ENCODE measurements at regions not wholly inside any gene's neighbourhood (a gene's known extent, or its start where the extent isn't known, plus 50 kb on each side); places are given as distances from the start of the nearest gene placed in this dataset.

- H3K27me3 ChIP-seq (ENCODE audit: control insufficient read depth, insufficient read depth, low read length), result no peaks in the 10 kb centered on the region
- ChIA-PET POLR2A (no interaction called here), CTCF (no interaction called here)
Observed at GRCh38 chr22:47320560-47320959, 558.1 kb downstream of the TBC1D22A start.

GRCh38 chr22:47318041-47318737, 555.7 kb downstream of the TBC1D22A start:
- H3K27me3 ChIP-seq (ENCODE audit: control insufficient read depth, insufficient read depth, low read length), result no peaks in the 10 kb centered on the region
- no peaks in the 10 kb centered on the region for H3K36me3 ChIP-seq (ENCODE audit: control insufficient read depth, insufficient read depth, low read length)
- TF ChIP-seq CTCF (IDR thresholded peaks at IDR 0.05; ENCODE audit: insufficient read depth, low read depth, low read length), result no peak
- DNase-seq (ENCODE audit: low read depth), result no peak
- no peak overlapping the region for H3K4me3 ChIP-seq (ENCODE audit: low read depth, low read length)
- ChIA-PET POLR2A (no interaction called here), CTCF (no interaction called here)

More at GRCh38 chr22:47320560-47320959, 558.1 kb downstream of the TBC1D22A start:
- H3K36me3 ChIP-seq (ENCODE audit: control insufficient read depth, insufficient read depth, low read length), result no peaks in the 10 kb centered on the region
- TF ChIP-seq CTCF (IDR thresholded peaks at IDR 0.05; ENCODE audit: insufficient read depth, low read depth, low read length), result no peak
- DNase-seq (ENCODE audit: low read depth), result no peak
- no peak overlapping the region for H3K4me3 ChIP-seq (ENCODE audit: low read depth, low read length)

- no peak overlapping the region for H3K4me3 ChIP-seq (ENCODE audit: low read depth, low read length)
- no peak for DNase-seq (ENCODE audit: low read depth)
- H3K27me3 ChIP-seq (ENCODE audit: control insufficient read depth, insufficient read depth, low read length), result no peaks in the 10 kb centered on the region
- CTCF ChIA-PET, result no interaction called here
- no peak for TF ChIP-seq CTCF (IDR thresholded peaks at IDR 0.05; ENCODE audit: insufficient read depth, low read depth, low read length)
- no peaks in the 10 kb centered on the region for H3K36me3 ChIP-seq (ENCODE audit: control insufficient read depth, insufficient read depth, low read length)
- POLR2A ChIA-PET, result no interaction called here
Observed at GRCh38 chr22:47315862-47316419, 553.5 kb downstream of the TBC1D22A start.

- TF ChIP-seq CTCF (IDR thresholded peaks at IDR 0.05; ENCODE audit: insufficient read depth, low read depth, low read length), result no peak
- H3K4me3 ChIP-seq (ENCODE audit: low read depth, low read length), result no peak overlapping the region
- ChIA-PET POLR2A (no interaction called here), CTCF (no interaction called here)
- no peaks in the 10 kb centered on the region for H3K36me3 ChIP-seq (ENCODE audit: control insufficient read depth, insufficient read depth, low read length)
- no peak for DNase-seq (ENCODE audit: low read depth)
- no peaks in the 10 kb centered on the region for H3K27me3 ChIP-seq (ENCODE audit: control insufficient read depth, insufficient read depth, low read length)
Observed at GRCh38 chr22:47310601-47311000, 548.2 kb downstream of the TBC1D22A start.

- no peak for DNase-seq (ENCODE audit: low read depth)
- no peak for TF ChIP-seq CTCF (IDR thresholded peaks at IDR 0.05; ENCODE audit: insufficient read depth, low read depth, low read length)
- POLR2A ChIA-PET, result no interaction called here
Observed at GRCh38 chr22:47309946-47310345, 547.5 kb downstream of the TBC1D22A start.

More at GRCh38 chr22:47309946-47310345, 547.5 kb downstream of the TBC1D22A start:
- no peaks in the 10 kb centered on the region for H3K36me3 ChIP-seq (ENCODE audit: control insufficient read depth, insufficient read depth, low read length)
- H3K27me3 ChIP-seq (ENCODE audit: control insufficient read depth, insufficient read depth, low read length), result no peaks in the 10 kb centered on the region
- CTCF ChIA-PET, result no interaction called here
- H3K4me3 ChIP-seq (ENCODE audit: low read depth, low read length), result no peak overlapping the region

Data from BJ (cell line).